ENCODE measurements at regions not wholly inside any gene's neighbourhood (a gene's known extent, or its start where the extent isn't known, plus 50 kb on each side); places are given as distances from the start of the nearest gene placed in this dataset.

DNA sequence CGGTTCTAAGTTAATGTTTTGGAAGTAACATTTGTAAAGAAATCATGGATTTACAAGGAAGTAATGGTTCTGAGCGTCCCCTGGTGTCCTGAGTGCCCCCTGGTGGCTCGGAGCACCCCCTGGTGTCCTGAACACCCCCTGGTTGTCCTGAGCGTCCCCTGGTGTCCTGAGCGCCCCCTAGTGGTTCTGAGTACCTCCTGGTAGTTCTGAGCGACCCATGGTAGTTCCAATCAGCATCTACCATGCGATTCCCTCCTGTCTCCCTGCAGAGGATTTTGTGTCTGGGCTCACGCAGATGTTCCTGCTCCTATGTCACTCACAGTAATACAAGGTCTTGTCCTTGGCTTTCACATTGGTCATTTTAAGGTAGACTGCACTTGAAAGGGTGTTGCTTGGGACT lies 1352.9 kb downstream of the TMEM121 start:
- TF ChIP-seq, protein P1, sequence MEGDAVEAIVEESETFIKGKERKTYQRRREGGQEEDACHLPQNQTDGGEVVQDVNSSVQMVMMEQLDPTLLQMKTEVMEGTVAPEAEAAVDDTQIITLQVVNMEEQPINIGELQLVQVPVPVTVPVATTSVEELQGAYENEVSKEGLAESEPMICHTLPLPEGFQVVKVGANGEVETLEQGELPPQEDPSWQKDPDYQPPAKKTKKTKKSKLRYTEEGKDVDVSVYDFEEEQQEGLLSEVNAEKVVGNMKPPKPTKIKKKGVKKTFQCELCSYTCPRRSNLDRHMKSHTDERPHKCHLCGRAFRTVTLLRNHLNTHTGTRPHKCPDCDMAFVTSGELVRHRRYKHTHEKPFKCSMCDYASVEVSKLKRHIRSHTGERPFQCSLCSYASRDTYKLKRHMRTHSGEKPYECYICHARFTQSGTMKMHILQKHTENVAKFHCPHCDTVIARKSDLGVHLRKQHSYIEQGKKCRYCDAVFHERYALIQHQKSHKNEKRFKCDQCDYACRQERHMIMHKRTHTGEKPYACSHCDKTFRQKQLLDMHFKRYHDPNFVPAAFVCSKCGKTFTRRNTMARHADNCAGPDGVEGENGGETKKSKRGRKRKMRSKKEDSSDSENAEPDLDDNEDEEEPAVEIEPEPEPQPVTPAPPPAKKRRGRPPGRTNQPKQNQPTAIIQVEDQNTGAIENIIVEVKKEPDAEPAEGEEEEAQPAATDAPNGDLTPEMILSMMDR (IDR thresholded peaks at IDR 0.05): no peak
- no peak for TF ChIP-seq EP300 (IDR thresholded peaks at IDR 0.05)
- no peak for TF ChIP-seq POLR2A (IDR thresholded peaks at IDR 0.05)
- TF ChIP-seq POLR2AphosphoS5 (IDR thresholded peaks at IDR 0.05): no peak
